ENCODE measurements at regions not wholly inside any gene's neighbourhood (a gene's known extent, or its start where the extent isn't known, plus 50 kb on each side); places are given as distances from the start of the nearest gene placed in this dataset.

GRCh38 chr4:181745933-181746625, 497.1 kb upstream of the TENM3 start:
- intact Hi-C loops (cut with DNase I) = no loop called here
- no peak for DNase-seq (ENCODE audit: low spot score)

- intact Hi-C loops (cut with DNase I) = no loop called here
- no peak for DNase-seq (ENCODE audit: low spot score)
Measured at GRCh38 chr4:181748581-181748980, 494.6 kb upstream of the TENM3 start.

GRCh38 chr4:181752516-181752915, 490.7 kb upstream of the TENM3 start:
- DNase-seq (ENCODE audit: low spot score) = no peak

GRCh38 chr4:181753207-181753606, 490.0 kb upstream of the TENM3 start:
- intact Hi-C loops (cut with DNase I) = no loop called here
- DNase-seq (ENCODE audit: low spot score) = no peak

More at GRCh38 chr4:181752516-181752915, 490.7 kb upstream of the TENM3 start:
- intact Hi-C loops (cut with DNase I) = no loop called here

GRCh38 chr4:181755846-181756245, 487.4 kb upstream of the TENM3 start:
- intact Hi-C loops (cut with DNase I) = no loop called here
- DNase-seq (ENCODE audit: low spot score) = no peak

- DNase-seq (ENCODE audit: low spot score) = no peak
- intact Hi-C loops (cut with DNase I) = no loop called here
Measured at GRCh38 chr4:181756451-181757095, 486.6 kb upstream of the TENM3 start.

GRCh38 chr4:181757098-181757497, 486.1 kb upstream of the TENM3 start:
- intact Hi-C loops (cut with DNase I) = no loop called here
- no peak for DNase-seq (ENCODE audit: low spot score)

- no peak for DNase-seq (ENCODE audit: low spot score)
- intact Hi-C loops (cut with DNase I) = no loop called here
Measured at GRCh38 chr4:181757910-181758660, 485.1 kb upstream of the TENM3 start.

- no peak for DNase-seq (ENCODE audit: low spot score)
- intact Hi-C loops (cut with DNase I) = no loop called here
Measured at GRCh38 chr4:181760560-181760959, 482.6 kb upstream of the TENM3 start.

- no peak for DNase-seq (ENCODE audit: low spot score)
- intact Hi-C loops (cut with DNase I) = no loop called here
Measured at GRCh38 chr4:181761156-181761555, 482.0 kb upstream of the TENM3 start.

GRCh38 chr4:181766061-181766548, 477.1 kb upstream of the TENM3 start:
- no peak for DNase-seq (ENCODE audit: low spot score)
- intact Hi-C loops (cut with DNase I) = no loop called here

- DNase-seq (ENCODE audit: low spot score) = no peak
- intact Hi-C loops (cut with DNase I) = no loop called here
Measured at GRCh38 chr4:181770971-181771370, 472.2 kb upstream of the TENM3 start.

- no peak for DNase-seq (ENCODE audit: low spot score)
- intact Hi-C loops (cut with DNase I) = no loop called here
Measured at GRCh38 chr4:181775298-181775697, 467.9 kb upstream of the TENM3 start.

GRCh38 chr4:181776264-181777054, 466.7 kb upstream of the TENM3 start:
- intact Hi-C loops (cut with DNase I) = no loop called here
- DNase-seq (ENCODE audit: low spot score) = no peak

GRCh38 chr4:181777518-181777917, 465.7 kb upstream of the TENM3 start:
- intact Hi-C loops (cut with DNase I) = no loop called here
- DNase-seq (ENCODE audit: low spot score) = no peak

- intact Hi-C loops (cut with DNase I) = no loop called here
Measured at GRCh38 chr4:181784881-181785280, 458.3 kb upstream of the TENM3 start.

GRCh38 chr4:181792641-181793040, 450.6 kb upstream of the TENM3 start:
- no peak for DNase-seq (ENCODE audit: low spot score)
- intact Hi-C loops (cut with DNase I) = no loop called here

More at GRCh38 chr4:181784881-181785280, 458.3 kb upstream of the TENM3 start:
- no peak for DNase-seq (ENCODE audit: low spot score)

GRCh38 chr4:181793096-181793495, 450.1 kb upstream of the TENM3 start:
- intact Hi-C loops (cut with DNase I) = no loop called here
- no peak for DNase-seq (ENCODE audit: low spot score)

GRCh38 chr4:181796502-181796901, 446.7 kb upstream of the TENM3 start:
- intact Hi-C loops (cut with DNase I) = no loop called here
- DNase-seq (ENCODE audit: low spot score) = no peak

GRCh38 chr4:181798536-181798935, 444.7 kb upstream of the TENM3 start:
- no peak for DNase-seq (ENCODE audit: low spot score)
- intact Hi-C loops (cut with DNase I) = no loop called here
